Caco-2 (cell line): ENCODE measurements at regions not wholly inside any gene's neighbourhood (a gene's known extent, or its start where the extent isn't known, plus 50 kb on each side); places are given as distances from the start of the nearest gene placed in this dataset.
A peak's percentile ranks its signal among the peaks of the same experiment; 100 is the strongest.

Experiments
- BruUV-seq: library from RNA; stranded (reverse); fragments of 400-500 nt; replicated peaks from 2 replicates; lab custom pipeline; 2021; lab: Mats Ljungman, UMichigan
- CTCF ChIA-PET: fragments of 300-600 bp; sonication (Branson Sonifier 250); formaldehyde crosslinking; loops from one replicate; lab custom pipeline; 2022; ENCODE audit warnings: antibody characterized with exemption; lab: Charles Lee
- POLR2A ChIA-PET: fragments of 300-600 bp; sonication (Branson Sonifier 250); formaldehyde crosslinking; loops from one replicate; lab custom pipeline; 2022; ENCODE audit warnings: antibody characterized with exemption; lab: Charles Lee
- DNase-seq, 2 experiments: peaks; one replicate each; pipeline versions ENCODE4 v3.0.0 to v3.0.0-alpha.2; 2020 to 2022
- H3K27me3 ChIP-seq: replicated peaks from 2 replicates; pipeline ENCODE4 v1.6.0; 2011; ENCODE audit warnings: low read length; ENCODE audit not compliant: control insufficient read depth, insufficient read depth
- H3K36me3 ChIP-seq: 2 replicates; pipeline ENCODE4 v1.5.1; 2011; ENCODE audit warnings: low read length; ENCODE audit not compliant: control insufficient read depth, insufficient read depth
- H3K4me1 ChIP-seq: fragments of 250-450 bp; sonication (Bioruptor Pico); 2 replicates; pipeline ENCODE4 v1.5.1; 2020; ENCODE audit warnings: mild to moderate bottlenecking
- H3K4me3 ChIP-seq: 2 replicates; pipeline ENCODE4 v1.5.1; 2011; ENCODE audit warnings: low read depth, mild to moderate bottlenecking, control low read depth, low read length
- H3K9me3 ChIP-seq: fragments of 250-450 bp; sonication (Bioruptor Pico); 2 replicates; pipeline ENCODE4 v1.5.1; 2020; ENCODE audit warnings: mild to moderate bottlenecking, moderate library complexity
- H3K27ac Mint-ChIP-seq: one replicate; pipeline ENCODE4 v1.8.0; 2022; ENCODE audit warnings: mixed read lengths; ENCODE audit not compliant: unreplicated experiment
- H3K27me3 Mint-ChIP-seq: one replicate; pipeline ENCODE4 v1.8.0; 2022; ENCODE audit warnings: mixed read lengths; ENCODE audit not compliant: insufficient read depth, unreplicated experiment
- H3K36me3 Mint-ChIP-seq: one replicate; pipeline ENCODE4 v1.8.0; 2022; ENCODE audit warnings: mild to moderate bottlenecking, mixed read lengths; ENCODE audit not compliant: insufficient read depth, unreplicated experiment
- H3K4me1 Mint-ChIP-seq: one replicate; pipeline ENCODE4 v1.8.0; 2022; ENCODE audit warnings: low read depth, mixed read lengths; ENCODE audit not compliant: unreplicated experiment
- H3K4me3 Mint-ChIP-seq: one replicate; pipeline ENCODE4 v1.8.0; 2022; ENCODE audit warnings: mild to moderate bottlenecking, moderate library complexity, mixed read lengths; ENCODE audit not compliant: unreplicated experiment
- H3K9me3 Mint-ChIP-seq: one replicate; pipeline ENCODE4 v1.8.0; 2022; ENCODE audit warnings: mixed read lengths; ENCODE audit not compliant: unreplicated experiment
- intact Hi-C: fragments of 100-400 bp; cut with micrococcal nuclease; formaldehyde crosslinking; loops from one replicate; pipeline ENCODE4 v1.10.0; 2022; ENCODE audit not compliant: unreplicated experiment
- TF ChIP-seq, protein P1 (sequence below), 2 experiments: fragments of 200-600 bp in 1 of 2; IDR thresholded peaks; 1 replicate in 1 of 2; 2 replicates in 1 of 2; pipeline versions ENCODE4 v1.5.1 to v1.8.0; 2011 to 2022; ENCODE audit warnings: antibody characterized with exemption in 1 of 2, control low read depth in 1 of 2, inconsistent platforms in 1 of 2, low read depth in 1 of 2, low read length in 1 of 2, mild to moderate bottlenecking in 1 of 2, moderate library complexity in 1 of 2; ENCODE audit not compliant: insufficient read depth in 1 of 2, severe bottlenecking in 1 of 2, unreplicated experiment in 1 of 2

DNA sequence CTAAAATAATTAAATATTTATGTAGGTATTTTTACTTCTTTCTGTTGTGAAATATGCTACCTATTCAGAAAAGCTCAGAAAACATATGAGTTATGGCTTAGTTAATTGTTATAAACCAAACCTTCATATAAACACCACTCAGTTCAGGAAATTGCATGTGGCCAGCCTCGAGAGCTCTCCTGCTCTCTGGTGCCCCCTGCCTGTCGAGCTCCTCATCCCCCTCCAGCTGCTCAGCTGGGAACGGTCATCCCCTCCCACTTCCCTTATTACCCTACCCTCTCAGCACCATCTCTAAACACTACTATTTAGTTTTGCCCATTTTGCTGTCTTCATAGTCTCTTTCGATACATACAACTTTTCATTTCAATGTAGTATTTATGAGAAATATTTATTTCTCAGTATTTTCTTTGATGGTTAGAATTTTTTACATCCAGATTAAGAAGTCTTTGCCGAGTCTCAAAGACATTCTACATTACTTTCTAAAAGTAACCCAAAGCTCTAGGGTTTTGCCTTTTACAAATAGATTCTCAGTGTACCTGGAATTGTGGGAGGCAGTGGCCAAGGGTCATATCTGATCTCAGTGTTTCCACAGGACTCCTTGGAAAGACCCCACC is 51.2 kb upstream of the SEMA4D start:
- DNase-seq: peak; percentile 54 to 71
- H3K27me3 ChIP-seq: no peaks in the 10 kb centered on the region
- TF ChIP-seq, protein P1, sequence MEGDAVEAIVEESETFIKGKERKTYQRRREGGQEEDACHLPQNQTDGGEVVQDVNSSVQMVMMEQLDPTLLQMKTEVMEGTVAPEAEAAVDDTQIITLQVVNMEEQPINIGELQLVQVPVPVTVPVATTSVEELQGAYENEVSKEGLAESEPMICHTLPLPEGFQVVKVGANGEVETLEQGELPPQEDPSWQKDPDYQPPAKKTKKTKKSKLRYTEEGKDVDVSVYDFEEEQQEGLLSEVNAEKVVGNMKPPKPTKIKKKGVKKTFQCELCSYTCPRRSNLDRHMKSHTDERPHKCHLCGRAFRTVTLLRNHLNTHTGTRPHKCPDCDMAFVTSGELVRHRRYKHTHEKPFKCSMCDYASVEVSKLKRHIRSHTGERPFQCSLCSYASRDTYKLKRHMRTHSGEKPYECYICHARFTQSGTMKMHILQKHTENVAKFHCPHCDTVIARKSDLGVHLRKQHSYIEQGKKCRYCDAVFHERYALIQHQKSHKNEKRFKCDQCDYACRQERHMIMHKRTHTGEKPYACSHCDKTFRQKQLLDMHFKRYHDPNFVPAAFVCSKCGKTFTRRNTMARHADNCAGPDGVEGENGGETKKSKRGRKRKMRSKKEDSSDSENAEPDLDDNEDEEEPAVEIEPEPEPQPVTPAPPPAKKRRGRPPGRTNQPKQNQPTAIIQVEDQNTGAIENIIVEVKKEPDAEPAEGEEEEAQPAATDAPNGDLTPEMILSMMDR (IDR thresholded peaks at IDR 0.05; ENCODE audit: insufficient read depth in 1 of 2, low read depth in 1 of 2, low read length in 1 of 2, severe bottlenecking in 1 of 2, unreplicated experiment in 1 of 2): peak; percentile 62 to 77
- no peak overlapping the region for H3K27ac Mint-ChIP-seq
- no TSS peak for BruUV-seq
- no peak overlapping the region for H3K4me3 ChIP-seq
- intact Hi-C loops: loop anchor here (1.0 to 5.0 kb wide), 3 partner anchors 52 to 231 kb away; partner anchors contain the start of gene SECISBP2
- no peaks in the 10 kb centered on the region for H3K9me3 ChIP-seq
- H3K4me1 ChIP-seq: no peaks in the 10 kb centered on the region
- no peaks in the 10 kb centered on the region for H3K36me3 Mint-ChIP-seq
- CTCF ChIA-PET: interaction anchor here (1.0 to 1.3 kb wide), 6 partner anchors 10 to 174 kb away, joined by 3 to 6 read pairs (median 4); no protein-coding TSS in a partner anchor
- H3K4me1 Mint-ChIP-seq: no peaks in the 10 kb centered on the region
- H3K27me3 Mint-ChIP-seq: no peaks in the 10 kb centered on the region
- H3K4me3 Mint-ChIP-seq: no peak overlapping the region
- H3K36me3 ChIP-seq: no peaks in the 10 kb centered on the region
- POLR2A ChIA-PET: no interaction called here
- peaks cover 20% of the 10 kb centered on the region for H3K9me3 Mint-ChIP-seq

DNA sequence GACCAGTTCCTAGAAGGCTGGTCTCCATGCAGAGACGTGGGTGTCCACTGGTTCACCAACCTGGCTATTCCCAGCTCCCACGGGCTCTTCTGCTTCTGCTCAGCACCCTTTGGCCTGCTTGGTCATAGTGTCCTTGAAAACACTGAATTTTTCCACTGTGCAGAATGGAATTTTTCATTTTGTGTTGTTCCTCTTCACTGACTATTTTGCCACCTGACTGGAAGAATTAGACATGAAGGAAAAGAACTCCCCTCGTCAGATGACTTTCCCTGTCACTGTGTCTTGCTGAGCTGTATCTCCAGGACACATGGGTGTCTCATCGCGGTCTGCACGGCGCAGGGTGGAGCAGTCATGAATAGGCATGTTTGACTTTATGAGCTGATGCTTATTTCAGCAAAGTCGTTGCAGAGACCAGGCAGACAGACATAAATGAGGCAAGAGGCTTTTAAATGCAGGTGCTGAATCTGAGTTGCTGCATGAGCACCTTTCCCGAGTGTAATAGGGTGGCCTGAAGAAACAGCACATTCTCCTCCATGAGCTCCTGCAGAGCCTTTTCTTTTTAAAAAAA is 50.2 kb upstream of the SEMA4D start:
- Histone ChIP-seq H3K4me1 (no peaks in the 10 kb centered on the region), H3K4me3 (no peak overlapping the region), H3K27me3 (no peaks in the 10 kb centered on the region), H3K36me3 (no peaks in the 10 kb centered on the region), H3K9me3 (no peaks in the 10 kb centered on the region)
- ChIA-PET POLR2A (no interaction called here), CTCF (interaction anchor here (0.5 to 1.3 kb wide), 6 partner anchors 8 to 230 kb away, joined by 3 to 6 read pairs (median 4); partner anchors contain the start of gene SECISBP2)
- TF ChIP-seq, protein P1 (IDR thresholded peaks at IDR 0.05; ENCODE audit: insufficient read depth in 1 of 2, low read depth in 1 of 2, low read length in 1 of 2, severe bottlenecking in 1 of 2, unreplicated experiment in 1 of 2): no peak
- Mint-ChIP-seq H3K9me3 (peaks cover 20% of the 10 kb centered on the region), H3K27me3 (no peaks in the 10 kb centered on the region), H3K36me3 (no peaks in the 10 kb centered on the region), H3K4me1 (no peaks in the 10 kb centered on the region), H3K27ac (no peak overlapping the region), H3K4me3 (no peak overlapping the region)
- DNase-seq: no peak
- intact Hi-C loops: loop anchor here (2.0 to 5.0 kb wide), 2 partner anchors 51 to 121 kb away; no protein-coding TSS in a partner anchor
- no TSS peak for BruUV-seq
